ENCODE measurements at regions not wholly inside any gene's neighbourhood (a gene's known extent, or its start where the extent isn't known, plus 50 kb on each side); places are given as distances from the start of the nearest gene placed in this dataset.

DNA sequence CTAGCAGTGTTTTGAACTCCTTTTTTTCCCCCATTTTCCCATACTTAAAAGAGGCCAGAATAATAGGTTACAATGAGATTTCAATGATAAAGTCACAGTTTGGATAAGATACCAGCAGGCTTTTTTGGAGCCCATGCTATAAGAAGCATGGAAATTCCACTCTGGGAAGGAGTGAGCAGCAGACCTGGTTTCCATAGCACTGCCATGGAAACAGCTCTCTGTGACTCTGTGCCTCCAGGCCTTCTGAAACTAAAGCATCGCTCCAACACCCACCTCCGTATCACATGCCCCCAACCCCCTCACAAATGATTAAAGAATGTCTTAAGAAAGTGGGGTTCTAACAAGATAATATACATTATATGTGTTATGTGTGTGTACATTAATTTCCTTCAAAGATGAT, 165.0 kb downstream of the GRIN2B start:
- H3K36me3 ChIP-seq (ENCODE audit: control insufficient read depth in 2 of 2, insufficient read depth in 2 of 2, low read length in 1 of 2) = no peaks in the 10 kb centered on the region
- CTCF ChIA-PET = no interaction called here
- H3K4me1 ChIP-seq (ENCODE audit: control insufficient read depth, insufficient read depth, low read length) = no peaks in the 10 kb centered on the region
- no peaks in the 10 kb centered on the region; a peak in 1 of 4 replicates for H3K27me3 ChIP-seq (replicated peaks in 1 of 2; ENCODE audit: control insufficient read depth in 2 of 2, insufficient read depth in 2 of 2, low read length in 1 of 2)
- no peak overlapping the region for H3K27ac ChIP-seq (ENCODE audit: control insufficient read depth, insufficient read depth)
- H2AFZ ChIP-seq (ENCODE audit: control insufficient read depth, low read depth, low read length) = no peak overlapping the region
- 45% methylated on average over 2 of the region's 2 CpGs for WGBS (ENCODE audit: insufficient coverage, insufficient replicate concordance, low lambda C conversion rate, missing lambda C conversion rate)
- in situ Hi-C loops (cut with MboI) (no loop called here), intact Hi-C loops (cut with micrococcal nuclease; ENCODE audit: unreplicated experiment) (no loop called here)
- POLR2A ChIA-PET = no interaction called here
- no peaks in the 10 kb centered on the region for H4K20me1 ChIP-seq (ENCODE audit: control insufficient read depth, insufficient read depth)
- no peaks in the 10 kb centered on the region for H3K79me2 ChIP-seq (ENCODE audit: control insufficient read depth, insufficient read depth, low read length)
- H3K9ac ChIP-seq (ENCODE audit: control insufficient read depth, insufficient read depth, low read length) = no peak overlapping the region
- no peak overlapping the region for H3K4me3 ChIP-seq
- H3K4me2 ChIP-seq (ENCODE audit: control insufficient read depth, insufficient read depth) = no peak overlapping the region
- SMC1A ChIA-PET (ENCODE audit: uncharacterized antibody, unreplicated experiment) = no interaction called here
- FAIRE-seq = no peak
- ATAC-seq = no peak
- DNase-seq (ENCODE audit: low read depth, low spot score) = no peak
- H3K9me3 ChIP-seq (replicated peaks; ENCODE audit: control insufficient read depth, insufficient read depth, low read length) = no peaks in the 10 kb centered on the region
- RAD21 ChIA-PET (ENCODE audit: unreplicated experiment) = no interaction called here
- TF ChIP-seq ETV6 (conservative IDR thresholded peaks at IDR 0.05 in 1 of 2, IDR thresholded peaks at IDR 0.05 in 1 of 2; ENCODE audit: borderline replicate concordance in 1 of 2, low read depth in 1 of 2) = no peak
- BruUV-seq (replicated peaks) = no TSS peak

DNA sequence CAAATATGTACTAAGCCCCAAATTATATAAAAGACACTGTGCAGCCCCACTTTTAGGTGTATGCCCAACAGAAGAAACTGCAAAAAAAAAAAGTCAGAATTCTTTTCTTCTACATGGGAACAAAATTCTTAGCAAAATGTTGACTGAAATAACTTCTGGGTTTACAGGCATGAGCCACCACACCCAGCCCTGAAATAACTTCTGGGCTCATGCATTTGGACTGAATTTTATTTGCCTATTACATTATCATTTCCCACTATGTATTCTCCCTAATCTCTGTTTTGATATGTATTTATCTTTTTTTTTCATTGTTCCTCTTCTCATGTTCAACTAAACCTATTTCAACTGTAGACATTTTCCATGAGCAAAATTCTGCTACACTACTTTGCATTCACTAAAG, 169.2 kb downstream of the GRIN2B start:
- no peak for DNase-seq (ENCODE audit: low read depth, low spot score)
- H4K20me1 ChIP-seq (ENCODE audit: control insufficient read depth, insufficient read depth) = no peaks in the 10 kb centered on the region
- no TSS peak for BruUV-seq (replicated peaks)
- no peak overlapping the region for H3K4me2 ChIP-seq (ENCODE audit: control insufficient read depth, insufficient read depth)
- H3K4me1 ChIP-seq (ENCODE audit: control insufficient read depth, insufficient read depth, low read length) = no peaks in the 10 kb centered on the region
- no peak overlapping the region for H3K4me3 ChIP-seq
- ChIA-PET POLR2A (no interaction called here), SMC1A (ENCODE audit: uncharacterized antibody, unreplicated experiment) (no interaction called here), RAD21 (ENCODE audit: unreplicated experiment) (no interaction called here), CTCF (no interaction called here)
- ATAC-seq = no peak
- H3K36me3 ChIP-seq (ENCODE audit: control insufficient read depth in 2 of 2, insufficient read depth in 2 of 2, low read length in 1 of 2) = no peaks in the 10 kb centered on the region
- TF ChIP-seq, protein P1, sequence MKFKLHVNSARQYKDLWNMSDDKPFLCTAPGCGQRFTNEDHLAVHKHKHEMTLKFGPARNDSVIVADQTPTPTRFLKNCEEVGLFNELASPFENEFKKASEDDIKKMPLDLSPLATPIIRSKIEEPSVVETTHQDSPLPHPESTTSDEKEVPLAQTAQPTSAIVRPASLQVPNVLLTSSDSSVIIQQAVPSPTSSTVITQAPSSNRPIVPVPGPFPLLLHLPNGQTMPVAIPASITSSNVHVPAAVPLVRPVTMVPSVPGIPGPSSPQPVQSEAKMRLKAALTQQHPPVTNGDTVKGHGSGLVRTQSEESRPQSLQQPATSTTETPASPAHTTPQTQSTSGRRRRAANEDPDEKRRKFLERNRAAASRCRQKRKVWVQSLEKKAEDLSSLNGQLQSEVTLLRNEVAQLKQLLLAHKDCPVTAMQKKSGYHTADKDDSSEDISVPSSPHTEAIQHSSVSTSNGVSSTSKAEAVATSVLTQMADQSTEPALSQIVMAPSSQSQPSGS (IDR thresholded peaks at IDR 0.05; ENCODE audit: low read length) = no peak
- TF ChIP-seq RELA (IDR thresholded peaks at IDR 0.05; ENCODE audit: borderline replicate concordance, partially characterized antibody) (no peak), HCFC1 (IDR thresholded peaks at IDR 0.05; ENCODE audit: low read length) (no peak), ZNF622 (IDR thresholded peaks at IDR 0.05) (no peak), ZNF207 (IDR thresholded peaks at IDR 0.05; ENCODE audit: borderline replicate concordance) (no peak), SIX5 (IDR thresholded peaks at IDR 0.05; ENCODE audit: low read depth, low read length, severe bottlenecking) (no peak), SMC3 (IDR thresholded peaks at IDR 0.05; ENCODE audit: borderline replicate concordance, low read length) (no peak), GABPA (IDR thresholded peaks at IDR 0.05; ENCODE audit: low read depth) (no peak), NRF1 (conservative IDR thresholded peaks at IDR 0.05; ENCODE audit: low read depth, low read length) (no peak), PML (IDR thresholded peaks at IDR 0.05; ENCODE audit: low read length) (no peak)
- TF ChIP-seq, protein P2, sequence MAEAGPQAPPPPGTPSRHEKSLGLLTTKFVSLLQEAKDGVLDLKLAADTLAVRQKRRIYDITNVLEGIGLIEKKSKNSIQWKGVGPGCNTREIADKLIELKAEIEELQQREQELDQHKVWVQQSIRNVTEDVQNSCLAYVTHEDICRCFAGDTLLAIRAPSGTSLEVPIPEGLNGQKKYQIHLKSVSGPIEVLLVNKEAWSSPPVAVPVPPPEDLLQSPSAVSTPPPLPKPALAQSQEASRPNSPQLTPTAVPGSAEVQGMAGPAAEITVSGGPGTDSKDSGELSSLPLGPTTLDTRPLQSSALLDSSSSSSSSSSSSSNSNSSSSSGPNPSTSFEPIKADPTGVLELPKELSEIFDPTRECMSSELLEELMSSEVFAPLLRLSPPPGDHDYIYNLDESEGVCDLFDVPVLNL (IDR thresholded peaks at IDR 0.05; ENCODE audit: low read depth, low read length) = no peak
- no peaks in the 10 kb centered on the region for H3K79me2 ChIP-seq (ENCODE audit: control insufficient read depth, insufficient read depth, low read length)
- no peak overlapping the region for H3K9ac ChIP-seq (ENCODE audit: control insufficient read depth, insufficient read depth, low read length)
- no peak overlapping the region for H3K27ac ChIP-seq (ENCODE audit: control insufficient read depth, insufficient read depth)
- no peak for FAIRE-seq
- in situ Hi-C loops (cut with MboI) = no loop called here
- intact Hi-C loops (cut with micrococcal nuclease; ENCODE audit: unreplicated experiment) = no loop called here
- H2AFZ ChIP-seq (ENCODE audit: control insufficient read depth, low read depth, low read length) = no peak overlapping the region
- no peaks in the 10 kb centered on the region for H3K9me3 ChIP-seq (replicated peaks; ENCODE audit: control insufficient read depth, insufficient read depth, low read length)
- no peaks in the 10 kb centered on the region; a peak in 1 of 4 replicates for H3K27me3 ChIP-seq (replicated peaks in 1 of 2; ENCODE audit: control insufficient read depth in 2 of 2, insufficient read depth in 2 of 2, low read length in 1 of 2)

All from GM12878 (cell line).